CD4-positive, alpha-beta T cell treated with Interleukin-15 for 1 hour (primary cell): ENCODE measurements at regions not wholly inside any gene's neighbourhood (a gene's known extent, or its start where the extent isn't known, plus 50 kb on each side); places are given as distances from the start of the nearest gene placed in this dataset.
"Not testable (repeated sequence)": the region's sequence is repeated elsewhere in the genome, so short reads cannot be mapped to it uniquely, and the experiment has no call there.

Source experiments
- DNase-seq: peaks from one replicate; pipeline ENCODE4 v3.0.0-alpha.2; 2020

- DNase-seq, result no peak
These were observed 194.9 kb upstream of the HAAO start for GRCh38 chr2:42987112-42987922.

GRCh38 chr2:42984617-42985016 lies 192.2 kb upstream of the HAAO start:
- DNase-seq, result no peak

GRCh38 chr2:42984081-42984480 lies 191.7 kb upstream of the HAAO start:
- no peak for DNase-seq

GRCh38 chr2:42980764-42981416 lies 188.5 kb upstream of the HAAO start:
- DNase-seq, result no peak

- DNase-seq, result no peak
These were observed 187.7 kb upstream of the HAAO start for GRCh38 chr2:42979870-42980763.

- DNase-seq, result no peak
These were observed 187.1 kb upstream of the HAAO start for GRCh38 chr2:42979416-42979869.

- DNase-seq, result no peak
These were observed 186.6 kb upstream of the HAAO start for GRCh38 chr2:42978887-42979415.

GRCh38 chr2:42978175-42978886 lies 185.9 kb upstream of the HAAO start:
- no peak for DNase-seq

GRCh38 chr2:42977270-42978174 lies 185.1 kb upstream of the HAAO start:
- no peak for DNase-seq

GRCh38 chr2:42976351-42976750 lies 184.0 kb upstream of the HAAO start:
- no peak for DNase-seq

GRCh38 chr2:42974721-42975717 lies 182.6 kb upstream of the HAAO start:
- DNase-seq, result peak; percentile 55

- no peak for DNase-seq
These were observed 181.9 kb upstream of the HAAO start for GRCh38 chr2:42974169-42974720.

- no peak for DNase-seq
These were observed 181.3 kb upstream of the HAAO start for GRCh38 chr2:42973726-42974125.

- not testable (repeated sequence) for DNase-seq
These were observed 180.6 kb upstream of the HAAO start for GRCh38 chr2:42972933-42973516.

GRCh38 chr2:42971947-42972736 lies 179.8 kb upstream of the HAAO start:
- DNase-seq, result no peak

GRCh38 chr2:42971381-42971780 lies 179.0 kb upstream of the HAAO start:
- no peak for DNase-seq

GRCh38 chr2:42970151-42970550 lies 177.8 kb upstream of the HAAO start:
- DNase-seq, result no peak
